HCT116 (cell line): ENCODE measurements at regions not wholly inside any gene's neighbourhood (a gene's known extent, or its start where the extent isn't known, plus 50 kb on each side); places are given as distances from the start of the nearest gene placed in this dataset.

ENCODE experiments used
- ATAC-seq: fragments of 200-7000 bp; cut with Tn5 transposase; 2 replicates; pipeline ENCODE4 v1.9.1; 2020; ENCODE audit warnings: mild to moderate bottlenecking, moderate library complexity
- BruUV-seq: library from RNA; stranded (reverse); fragments of 400-500 nt; replicated peaks from 2 replicates; lab custom pipeline; 2021; lab: Mats Ljungman, UMichigan
- CTCF ChIA-PET: fragments of 300-600 bp; sonication (Branson Sonifier 250); formaldehyde crosslinking; loops from one replicate; lab custom pipeline; 2021; ENCODE audit warnings: antibody characterized with exemption; lab: Charles Lee
- POLR2A ChIA-PET: fragments of 300-600, 350-600 bp; sonication (Branson Sonifier 250); formaldehyde crosslinking; loops from one replicate; lab custom pipeline; 2021; ENCODE audit warnings: antibody characterized with exemption; lab: Charles Lee
- RAD21 ChIA-PET, 2 experiments: fragments of 300-600 bp; sonication (Branson Sonifier 250); formaldehyde crosslinking; loops; one replicate each; lab custom pipeline; 2023; ENCODE audit warnings: low total read pairs in 2 of 2; ENCODE audit not compliant: uncharacterized antibody in 2 of 2, unreplicated experiment in 2 of 2, low non-redundant PET in 1 of 2; lab: Charles Lee
- DNase-seq: peaks from one replicate; pipeline ENCODE4 v3.0.0-alpha.2; 2010; ENCODE audit warnings: low read depth, low spot score
- H2AFZ ChIP-seq: fragments of 200-600 bp; shearing (Covaris generic), sonication (generic); 2 replicates; pipeline ENCODE4 v1.6.1; 2017; ENCODE audit warnings: low read depth, mixed run types, mixed read lengths, antibody characterized with exemption, low read length; ENCODE audit not compliant: poor library complexity, severe bottlenecking
- H3K27ac ChIP-seq: 2 replicates; pipeline ENCODE4 v1.5.1; 2012; ENCODE audit warnings: low read depth, low read length
- H3K27me3 ChIP-seq: fragments of 200-600 bp; sonication (generic); 2 replicates; pipeline ENCODE4 v1.6.1; 2016; ENCODE audit warnings: mixed run types, low read length, mixed read lengths; ENCODE audit not compliant: insufficient read depth
- H3K36me3 ChIP-seq, 2 experiments: fragments of 200-500 bp in 1 of 2; fragments of 200-600 bp in 1 of 2; sonication (Bioruptor generic) in 1 of 2; sonication (generic) in 1 of 2; 2 replicates each; pipeline versions ENCODE4 v1.5.1 to v1.6.1; 2014 to 2016; ENCODE audit warnings: low read length in 2 of 2, inconsistent platforms in 1 of 2, mixed read lengths in 1 of 2, mixed run types in 1 of 2; ENCODE audit not compliant: insufficient read depth in 2 of 2, control insufficient read depth in 1 of 2
- H3K4me1 ChIP-seq, 2 experiments: fragments of 200-600 bp in 1 of 2; sonication (generic) in 1 of 2; 2 replicates each; pipeline versions ENCODE4 v1.5.1 to v1.6.1; 2012 to 2017; ENCODE audit warnings: low read length in 2 of 2, inconsistent platforms in 1 of 2, mild to moderate bottlenecking in 1 of 2, mixed read lengths in 1 of 2, mixed run types in 1 of 2, moderate library complexity in 1 of 2; ENCODE audit not compliant: insufficient read depth in 2 of 2, control insufficient read depth in 1 of 2
- H3K4me2 ChIP-seq: fragments of 200-600 bp; sonication (generic); 2 replicates; pipeline ENCODE4 v1.6.1; 2017; ENCODE audit warnings: mixed run types, low read length, mixed read lengths
- H3K4me3 ChIP-seq, 2 experiments: fragments of 200-600 bp in 1 of 2; sonication (generic) in 1 of 2; replicated peaks in 1 of 2; 2 replicates each; pipeline ENCODE4 v1.5.1; 2011 to 2016; ENCODE audit warnings: low read length in 2 of 2, control low read depth in 1 of 2, low read depth in 1 of 2, mild to moderate bottlenecking in 1 of 2, mixed read lengths in 1 of 2, mixed run types in 1 of 2
- H3K79me2 ChIP-seq: fragments of 200-600 bp; sonication (generic); 2 replicates; pipeline ENCODE4 v1.6.1; 2017; ENCODE audit warnings: mild to moderate bottlenecking, mixed run types, low read length, moderate library complexity, mixed read lengths; ENCODE audit not compliant: insufficient read depth
- H3K9ac ChIP-seq: fragments of 200-600 bp; sonication (generic); 2 replicates; pipeline ENCODE4 v1.6.1; 2016; ENCODE audit warnings: low read length, mixed read lengths
- H3K9me2 ChIP-seq: fragments of 200-600 bp; sonication (generic), shearing (Covaris generic); 2 replicates; pipeline ENCODE4 v1.6.1; 2017; ENCODE audit warnings: mixed run types, mild to moderate bottlenecking, moderate library complexity; ENCODE audit not compliant: insufficient read depth
- H3K9me3 ChIP-seq, 2 experiments: fragments of 200-500 bp in 1 of 2; fragments of 200-600 bp in 1 of 2; sonication (Bioruptor generic) in 1 of 2; sonication (generic) in 1 of 2; 2 replicates each; pipeline ENCODE4 v1.6.1; 2014 to 2017; ENCODE audit warnings: low read length in 2 of 2, mixed read lengths in 2 of 2, inconsistent platforms in 1 of 2, low read depth in 1 of 2, mild to moderate bottlenecking in 1 of 2, mixed run types in 1 of 2, moderate library complexity in 1 of 2; ENCODE audit not compliant: control insufficient read depth in 1 of 2, insufficient read depth in 1 of 2
- H4K20me1 ChIP-seq: fragments of 200-600 bp; sonication (generic), shearing (Covaris generic); 2 replicates; pipeline ENCODE4 v1.6.1; 2017; ENCODE audit warnings: mixed run types, mild to moderate bottlenecking, moderate library complexity; ENCODE audit not compliant: insufficient read depth
- CBX3 ChIP-seq: IDR thresholded peaks from 2 replicates; pipeline ENCODE4 v1.6.1; 2012; ENCODE audit warnings: low read depth
- CEBPB ChIP-seq: IDR thresholded peaks from 2 replicates; pipeline ENCODE4 v1.6.1; 2012; ENCODE audit warnings: low read depth
- EGR1 ChIP-seq: IDR thresholded peaks from 2 replicates; pipeline ENCODE4 v1.6.1; 2012; ENCODE audit warnings: low read depth
- ELF1 ChIP-seq: IDR thresholded peaks from 2 replicates; pipeline ENCODE4 v1.6.1; 2012; ENCODE audit warnings: low read depth, borderline replicate concordance
- EZH2 ChIP-seq: fragments of 200-600 bp; sonication (generic); IDR thresholded peaks from 2 replicates; pipeline ENCODE4 v1.6.1; 2017; ENCODE audit warnings: antibody characterized with exemption, mixed run types
- EZH2phosphoT487 ChIP-seq: fragments of 200-600 bp; IDR thresholded peaks from 2 replicates; pipeline ENCODE4 v1.6.1; 2018; ENCODE audit warnings: antibody characterized with exemption, borderline replicate concordance
- JUND ChIP-seq: IDR thresholded peaks from 2 replicates; pipeline ENCODE4 v1.6.1; 2012
- POLR2A ChIP-seq: IDR thresholded peaks from 2 replicates; pipeline ENCODE4 v1.7.0; 2011; ENCODE audit warnings: borderline replicate concordance; ENCODE audit not compliant: insufficient read depth, insufficient read length; ENCODE audit errors: extremely low read depth
- POLR2AphosphoS5 ChIP-seq: IDR thresholded peaks from 2 replicates; pipeline ENCODE4 v1.6.1; 2011; ENCODE audit warnings: mild to moderate bottlenecking, low read depth, low read length, moderate library complexity
- RAD21 ChIP-seq: IDR thresholded peaks from 2 replicates; pipeline ENCODE4 v1.6.1; 2012; ENCODE audit warnings: low read depth, mild to moderate bottlenecking
- SIN3A ChIP-seq: IDR thresholded peaks from 2 replicates; pipeline ENCODE4 v1.6.1; 2012; ENCODE audit warnings: low read depth
- SRF ChIP-seq: IDR thresholded peaks from 2 replicates; pipeline ENCODE4 v1.6.1; 2012; ENCODE audit warnings: low read depth
- TCF7L2 ChIP-seq: IDR thresholded peaks from 2 replicates; pipeline ENCODE4 v1.7.0; 2011; ENCODE audit warnings: borderline replicate concordance, inconsistent platforms; ENCODE audit not compliant: insufficient read depth, insufficient read length; ENCODE audit errors: extremely low read depth
- YY1 ChIP-seq: IDR thresholded peaks from 2 replicates; pipeline ENCODE4 v1.6.1; 2011; ENCODE audit warnings: low read length, low read depth, moderate library complexity, mild to moderate bottlenecking; ENCODE audit not compliant: insufficient replicate concordance; ENCODE audit errors: extremely low read depth
- ZFX ChIP-seq: fragments of 450-650 bp; IDR thresholded peaks from 2 replicates; pipeline ENCODE4 v1.6.1; 2017
- ZNF274 ChIP-seq: fragments of 200-500 bp; sonication (Bioruptor generic); IDR thresholded peaks from 2 replicates; pipeline ENCODE4 v1.6.1; 2014; ENCODE audit warnings: mild to moderate bottlenecking, low read depth, low read length, inconsistent platforms
- intact Hi-C: fragments of 100-400 bp; cut with micrococcal nuclease; formaldehyde crosslinking; loops from 2 replicates; pipeline ENCODE4 v1.10.0; 2022
- TF ChIP-seq, protein P1 (sequence below): IDR thresholded peaks from 2 replicates; pipeline ENCODE4 v1.6.1; 2012
- TF ChIP-seq, protein P2 (sequence below): IDR thresholded peaks from 2 replicates; pipeline ENCODE4 v1.6.1; 2012; ENCODE audit warnings: low read depth
- TF ChIP-seq, protein P3 (sequence below): IDR thresholded peaks from 2 replicates; pipeline ENCODE4 v1.6.1; 2012
- TF ChIP-seq, protein P4 (sequence below): IDR thresholded peaks from 2 replicates; pipeline ENCODE4 v1.6.1; 2011; ENCODE audit warnings: mild to moderate bottlenecking, low read length, moderate library complexity; ENCODE audit not compliant: insufficient replicate concordance; ENCODE audit errors: extremely low read depth

DNA sequence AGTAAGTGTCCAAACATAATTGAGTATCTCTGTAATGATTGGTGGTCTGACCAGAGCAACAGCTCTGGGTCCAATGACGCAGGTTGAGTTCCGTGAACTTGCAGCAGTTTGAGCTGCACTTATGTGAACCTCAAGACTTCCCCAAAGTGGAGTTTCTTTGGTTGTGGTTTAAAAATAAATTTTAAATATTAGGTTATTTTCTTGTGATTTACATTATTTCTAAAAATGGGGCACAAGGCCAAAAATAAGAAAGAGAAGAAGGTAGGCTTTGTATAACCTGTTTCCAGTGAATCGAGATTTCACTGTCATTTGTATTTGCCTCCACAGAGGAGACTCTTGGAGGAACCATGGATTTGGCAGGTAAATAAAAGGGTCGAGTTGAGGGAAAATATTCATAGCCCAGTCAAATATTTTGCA lies 166.4 kb upstream of the ZNF217 start:
- Histone ChIP-seq H3K9me2 (no peaks in the 10 kb centered on the region), H3K4me3 (no peak overlapping the region), H3K79me2 (no peaks in the 10 kb centered on the region), H3K4me1 (peaks cover 0 to 6% of the 10 kb centered on the region in 2 experiments; a peak in 1 of 4 replicates), H3K27ac (no peak overlapping the region), H3K9ac (no peak overlapping the region)
- RAD21 ChIA-PET = no interaction called here
- no peak for TF ChIP-seq TCF7L2
- TF ChIP-seq JUND = no peak
- no peak for TF ChIP-seq ZNF274
- no peak for TF ChIP-seq POLR2A
- no peak for TF ChIP-seq EZH2
- TF ChIP-seq, protein P1, sequence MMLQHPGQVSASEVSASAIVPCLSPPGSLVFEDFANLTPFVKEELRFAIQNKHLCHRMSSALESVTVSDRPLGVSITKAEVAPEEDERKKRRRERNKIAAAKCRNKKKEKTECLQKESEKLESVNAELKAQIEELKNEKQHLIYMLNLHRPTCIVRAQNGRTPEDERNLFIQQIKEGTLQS = no peak
- TF ChIP-seq SRF = no peak
- TF ChIP-seq EZH2phosphoT487 = no peak
- TF ChIP-seq, protein P2, sequence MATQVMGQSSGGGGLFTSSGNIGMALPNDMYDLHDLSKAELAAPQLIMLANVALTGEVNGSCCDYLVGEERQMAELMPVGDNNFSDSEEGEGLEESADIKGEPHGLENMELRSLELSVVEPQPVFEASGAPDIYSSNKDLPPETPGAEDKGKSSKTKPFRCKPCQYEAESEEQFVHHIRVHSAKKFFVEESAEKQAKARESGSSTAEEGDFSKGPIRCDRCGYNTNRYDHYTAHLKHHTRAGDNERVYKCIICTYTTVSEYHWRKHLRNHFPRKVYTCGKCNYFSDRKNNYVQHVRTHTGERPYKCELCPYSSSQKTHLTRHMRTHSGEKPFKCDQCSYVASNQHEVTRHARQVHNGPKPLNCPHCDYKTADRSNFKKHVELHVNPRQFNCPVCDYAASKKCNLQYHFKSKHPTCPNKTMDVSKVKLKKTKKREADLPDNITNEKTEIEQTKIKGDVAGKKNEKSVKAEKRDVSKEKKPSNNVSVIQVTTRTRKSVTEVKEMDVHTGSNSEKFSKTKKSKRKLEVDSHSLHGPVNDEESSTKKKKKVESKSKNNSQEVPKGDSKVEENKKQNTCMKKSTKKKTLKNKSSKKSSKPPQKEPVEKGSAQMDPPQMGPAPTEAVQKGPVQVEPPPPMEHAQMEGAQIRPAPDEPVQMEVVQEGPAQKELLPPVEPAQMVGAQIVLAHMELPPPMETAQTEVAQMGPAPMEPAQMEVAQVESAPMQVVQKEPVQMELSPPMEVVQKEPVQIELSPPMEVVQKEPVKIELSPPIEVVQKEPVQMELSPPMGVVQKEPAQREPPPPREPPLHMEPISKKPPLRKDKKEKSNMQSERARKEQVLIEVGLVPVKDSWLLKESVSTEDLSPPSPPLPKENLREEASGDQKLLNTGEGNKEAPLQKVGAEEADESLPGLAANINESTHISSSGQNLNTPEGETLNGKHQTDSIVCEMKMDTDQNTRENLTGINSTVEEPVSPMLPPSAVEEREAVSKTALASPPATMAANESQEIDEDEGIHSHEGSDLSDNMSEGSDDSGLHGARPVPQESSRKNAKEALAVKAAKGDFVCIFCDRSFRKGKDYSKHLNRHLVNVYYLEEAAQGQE = no peak
- TF ChIP-seq, protein P3, sequence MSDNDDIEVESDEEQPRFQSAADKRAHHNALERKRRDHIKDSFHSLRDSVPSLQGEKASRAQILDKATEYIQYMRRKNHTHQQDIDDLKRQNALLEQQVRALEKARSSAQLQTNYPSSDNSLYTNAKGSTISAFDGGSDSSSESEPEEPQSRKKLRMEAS = no peak
- TF ChIP-seq EGR1 = no peak
- TF ChIP-seq, protein P4, sequence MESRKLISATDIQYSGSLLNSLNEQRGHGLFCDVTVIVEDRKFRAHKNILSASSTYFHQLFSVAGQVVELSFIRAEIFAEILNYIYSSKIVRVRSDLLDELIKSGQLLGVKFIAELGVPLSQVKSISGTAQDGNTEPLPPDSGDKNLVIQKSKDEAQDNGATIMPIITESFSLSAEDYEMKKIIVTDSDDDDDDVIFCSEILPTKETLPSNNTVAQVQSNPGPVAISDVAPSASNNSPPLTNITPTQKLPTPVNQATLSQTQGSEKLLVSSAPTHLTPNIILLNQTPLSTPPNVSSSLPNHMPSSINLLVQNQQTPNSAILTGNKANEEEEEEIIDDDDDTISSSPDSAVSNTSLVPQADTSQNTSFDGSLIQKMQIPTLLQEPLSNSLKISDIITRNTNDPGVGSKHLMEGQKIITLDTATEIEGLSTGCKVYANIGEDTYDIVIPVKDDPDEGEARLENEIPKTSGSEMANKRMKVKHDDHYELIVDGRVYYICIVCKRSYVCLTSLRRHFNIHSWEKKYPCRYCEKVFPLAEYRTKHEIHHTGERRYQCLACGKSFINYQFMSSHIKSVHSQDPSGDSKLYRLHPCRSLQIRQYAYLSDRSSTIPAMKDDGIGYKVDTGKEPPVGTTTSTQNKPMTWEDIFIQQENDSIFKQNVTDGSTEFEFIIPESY = no peak
- TF ChIP-seq YY1 = no peak
- TF ChIP-seq ZFX = no peak
- TF ChIP-seq POLR2AphosphoS5 = no peak
- no peak for TF ChIP-seq CEBPB
- TF ChIP-seq CBX3 = no peak
- no peak for TF ChIP-seq RAD21
- TF ChIP-seq ELF1 = no peak
- no peak for TF ChIP-seq SIN3A
- TF ChIP-seq, all 23 proteins: peak for 0
- intact Hi-C loops = no loop called here
- Histone ChIP-seq H2AFZ (peak overlapping the region; percentile 22), H3K9me3 (no peaks in the 10 kb centered on the region), H3K27me3 (no peaks in the 10 kb centered on the region), H4K20me1 (no peaks in the 10 kb centered on the region), H3K36me3 (no peaks in the 10 kb centered on the region), H3K4me2 (no peak overlapping the region)
- no peak for DNase-seq
- ChIA-PET POLR2A (no interaction called here), CTCF (no interaction called here)
- no peak for ATAC-seq
- BruUV-seq = no TSS peak
